Omental fat pad (tissue), 3 donors: ENCODE measurements at regions not wholly inside any gene's neighbourhood (a gene's known extent, or its start where the extent isn't known, plus 50 kb on each side); places are given as distances from the start of the nearest gene placed in this dataset.

Experiments used
- ATAC-seq: fragments of 150-250 bp; one replicate; pipeline ENCODE4 v1.9.1; 2016; ENCODE audit warnings: mild to moderate bottlenecking, moderate library complexity; ENCODE audit not compliant: low FRiP score
- DNase-seq: peaks from one replicate; pipeline ENCODE4 v3.0.0-alpha.2; 2019; ENCODE audit warnings: low spot score
- CTCF ChIP-seq, 3 donors: fragments of 450-650 bp; IDR thresholded peaks; one replicate each; pipeline ENCODE4 v1.5.1; 2016 to 2017; ENCODE audit warnings: antibody characterized with exemption in 3 of 3, mild to moderate bottlenecking in 3 of 3, moderate library complexity in 2 of 3

- no peak for TF ChIP-seq CTCF (IDR thresholded peaks at IDR 0.05)
- ATAC-seq (no peak), DNase-seq (no peak)
Measured at GRCh38 chr11:92667486-92668152, 301.8 kb upstream of the MTNR1B start.

- ATAC-seq (no peak), DNase-seq (no peak)
- no peak for TF ChIP-seq CTCF (IDR thresholded peaks at IDR 0.05)
Measured at GRCh38 chr11:92670308-92670890, 299.1 kb upstream of the MTNR1B start.

- DNase-seq, result no peak
- ATAC-seq, result no peak
- no peak for TF ChIP-seq CTCF (IDR thresholded peaks at IDR 0.05)
Measured at GRCh38 chr11:92671081-92671480, 298.4 kb upstream of the MTNR1B start.

- ATAC-seq, result no peak
- TF ChIP-seq CTCF (IDR thresholded peaks at IDR 0.05), result no peak
Measured at GRCh38 chr11:92675303-92675702, 294.1 kb upstream of the MTNR1B start.

GRCh38 chr11:92675810-92676209 is 293.6 kb upstream of the MTNR1B start:
- no peak for TF ChIP-seq CTCF (IDR thresholded peaks at IDR 0.05)
- no peak for DNase-seq
- ATAC-seq, result no peak

More at GRCh38 chr11:92675303-92675702, 294.1 kb upstream of the MTNR1B start:
- no peak for DNase-seq

- no peak for TF ChIP-seq CTCF (IDR thresholded peaks at IDR 0.05)
- ATAC-seq (no peak), DNase-seq (no peak)
Measured at GRCh38 chr11:92678008-92678611, 291.3 kb upstream of the MTNR1B start.

- DNase-seq (no peak), ATAC-seq (no peak)
- TF ChIP-seq CTCF (IDR thresholded peaks at IDR 0.05), result no peak
Measured at GRCh38 chr11:92681586-92681985, 287.9 kb upstream of the MTNR1B start.
